ENCODE measurements at regions not wholly inside any gene's neighbourhood (a gene's known extent, or its start where the extent isn't known, plus 50 kb on each side); places are given as distances from the start of the nearest gene placed in this dataset.

GRCh38 chr7:54961391-54961790 is 57.4 kb upstream of the EGFR start:
- Histone ChIP-seq H3K36me3 (ENCODE audit: control insufficient read depth, low read length) (no peaks in the 10 kb centered on the region), H3K79me2 (ENCODE audit: control insufficient read depth, low read length) (no peaks in the 10 kb centered on the region), H3K9me2 (replicated peaks; ENCODE audit: control insufficient read depth, low read length) (no peaks in the 10 kb centered on the region), H3K4me1 (ENCODE audit: control insufficient read depth, low read length) (no peaks in the 10 kb centered on the region), H3K9me3 (ENCODE audit: control insufficient read depth, insufficient read depth, low read length) (no peaks in the 10 kb centered on the region; the same call in 1 of the 2 replicates), H4K20me1 (ENCODE audit: control insufficient read depth, insufficient read depth, low read depth, low read length) (no peaks in the 10 kb centered on the region), H3K27me3 (ENCODE audit: control insufficient read depth, low read length) (no peaks in the 10 kb centered on the region), H3F3A (ENCODE audit: control insufficient read depth, insufficient read depth) (no peaks in the 10 kb centered on the region), H3K27ac (ENCODE audit: low read depth, low read length) (no peak overlapping the region), H3K4me3 (ENCODE audit: low read length) (no peak overlapping the region), H3K4me2 (ENCODE audit: low read length) (no peak overlapping the region)
- TF ChIP-seq CTCF (IDR thresholded peaks at IDR 0.05; ENCODE audit: low read depth, low read length, poor library complexity, severe bottlenecking) (no peak), EZH2phosphoT487 (IDR thresholded peaks at IDR 0.05; ENCODE audit: borderline replicate concordance, low read length) (no peak)

GRCh38 chr7:54963155-54963554 is 55.7 kb upstream of the EGFR start:
- Histone ChIP-seq H3K79me2 (ENCODE audit: control insufficient read depth, low read length) (no peaks in the 10 kb centered on the region), H3K27ac (ENCODE audit: low read depth, low read length) (no peak overlapping the region), H3K9me2 (replicated peaks; ENCODE audit: control insufficient read depth, low read length) (no peaks in the 10 kb centered on the region; the same call in 1 of the 2 replicates)

GRCh38 chr7:54964136-54964535 is 54.7 kb upstream of the EGFR start:
- no peaks in the 10 kb centered on the region for H4K20me1 ChIP-seq (ENCODE audit: control insufficient read depth, insufficient read depth, low read depth, low read length)
- H3K79me2 ChIP-seq (ENCODE audit: control insufficient read depth, low read length), result no peaks in the 10 kb centered on the region
- H3K4me2 ChIP-seq (ENCODE audit: low read length), result no peak overlapping the region
- H3F3A ChIP-seq (ENCODE audit: control insufficient read depth, insufficient read depth), result no peaks in the 10 kb centered on the region
- H3K4me3 ChIP-seq (ENCODE audit: low read length), result no peak overlapping the region
- no peaks in the 10 kb centered on the region for H3K36me3 ChIP-seq (ENCODE audit: control insufficient read depth, low read length)
- no peaks in the 10 kb centered on the region; the same call in 1 of the 2 replicates for H3K9me3 ChIP-seq (ENCODE audit: control insufficient read depth, insufficient read depth, low read length)
- no peaks in the 10 kb centered on the region; the same call in 1 of the 2 replicates for H3K9me2 ChIP-seq (replicated peaks; ENCODE audit: control insufficient read depth, low read length)
- no peaks in the 10 kb centered on the region for H3K4me1 ChIP-seq (ENCODE audit: control insufficient read depth, low read length)
- H3K27me3 ChIP-seq (ENCODE audit: control insufficient read depth, low read length), result no peaks in the 10 kb centered on the region
- no peak for TF ChIP-seq CTCF (IDR thresholded peaks at IDR 0.05; ENCODE audit: low read depth, low read length, poor library complexity, severe bottlenecking)
- no peak for TF ChIP-seq EZH2phosphoT487 (IDR thresholded peaks at IDR 0.05; ENCODE audit: borderline replicate concordance, low read length)
- no peak overlapping the region for H3K27ac ChIP-seq (ENCODE audit: low read depth, low read length)

More at GRCh38 chr7:54963155-54963554, 55.7 kb upstream of the EGFR start:
- no peaks in the 10 kb centered on the region for H3K36me3 ChIP-seq (ENCODE audit: control insufficient read depth, low read length)
- no peak overlapping the region for H3K4me2 ChIP-seq (ENCODE audit: low read length)
- TF ChIP-seq CTCF (IDR thresholded peaks at IDR 0.05; ENCODE audit: low read depth, low read length, poor library complexity, severe bottlenecking), result no peak
- TF ChIP-seq EZH2phosphoT487 (IDR thresholded peaks at IDR 0.05; ENCODE audit: borderline replicate concordance, low read length), result no peak
- H3K4me3 ChIP-seq (ENCODE audit: low read length), result no peak overlapping the region
- no peaks in the 10 kb centered on the region for H4K20me1 ChIP-seq (ENCODE audit: control insufficient read depth, insufficient read depth, low read depth, low read length)
- H3F3A ChIP-seq (ENCODE audit: control insufficient read depth, insufficient read depth), result no peaks in the 10 kb centered on the region
- H3K9me3 ChIP-seq (ENCODE audit: control insufficient read depth, insufficient read depth, low read length), result no peaks in the 10 kb centered on the region; the same call in 1 of the 2 replicates
- no peaks in the 10 kb centered on the region for H3K4me1 ChIP-seq (ENCODE audit: control insufficient read depth, low read length)
- no peaks in the 10 kb centered on the region for H3K27me3 ChIP-seq (ENCODE audit: control insufficient read depth, low read length)
